ENCODE measurements at regions not wholly inside any gene's neighbourhood (a gene's known extent, or its start where the extent isn't known, plus 50 kb on each side); places are given as distances from the start of the nearest gene placed in this dataset.

- H3K79me2 ChIP-seq (ENCODE audit: control insufficient read depth, insufficient read depth, low read length) = no peaks in the 10 kb centered on the region
- H3K4me1 ChIP-seq (ENCODE audit: control insufficient read depth, extremely low read depth, insufficient read depth, low read length) = no peaks in the 10 kb centered on the region
- no peak overlapping the region for H3K4me2 ChIP-seq (ENCODE audit: insufficient read depth, low read length)
- no TSS peak for BruUV-seq (replicated peaks)
- intact Hi-C loops (cut with micrococcal nuclease) = no loop called here
- no peak for TF ChIP-seq FOS (IDR thresholded peaks at IDR 0.05; ENCODE audit: borderline replicate concordance, insufficient read depth, low read length)
- no peak for TF ChIP-seq JUN (IDR thresholded peaks at IDR 0.05; ENCODE audit: borderline replicate concordance, insufficient read depth, insufficient read length, low read depth)
- TF ChIP-seq GATA2 (IDR thresholded peaks at IDR 0.05; ENCODE audit: insufficient read depth, insufficient read length, low read depth, low read length) = no peak
- TF ChIP-seq MYC (IDR thresholded peaks at IDR 0.05; ENCODE audit: low read depth, low read length) = no peak
- TF ChIP-seq POLR2AphosphoS5 (IDR thresholded peaks at IDR 0.05; ENCODE audit: insufficient read depth, low read depth, low read length) = no peak
- TF ChIP-seq MAX (IDR thresholded peaks at IDR 0.05; ENCODE audit: insufficient read depth, insufficient read length) = no peak
- no peak for TF ChIP-seq EZH2 (IDR thresholded peaks at IDR 0.05; ENCODE audit: borderline replicate concordance, low read depth, low read length, severe bottlenecking)
- TF ChIP-seq POLR2A (IDR thresholded peaks at IDR 0.05; ENCODE audit: low read depth, low read length) = no peak
- TF ChIP-seq CTCF (IDR thresholded peaks at IDR 0.05; ENCODE audit: extremely low read depth in 1 of 2, insufficient read depth in 1 of 2, low read depth in 1 of 2, low read length in 2 of 2) = no peak
- H3K9me3 ChIP-seq (replicated peaks; ENCODE audit: control insufficient read depth, insufficient read depth, low read length) = no peaks in the 10 kb centered on the region
- no peaks in the 10 kb centered on the region for H3K9me1 ChIP-seq (replicated peaks; ENCODE audit: control insufficient read depth, extremely low read depth, insufficient read depth, low read length)
- FAIRE-seq (no peak), DNase-seq (ENCODE audit: low read depth, low spot score) (no peak)
- CTCF ChIA-PET = no interaction called here
- no peak overlapping the region for H2AFZ ChIP-seq (ENCODE audit: low read depth, low read length)
- POLR2A ChIA-PET = no interaction called here
- H3K27me3 ChIP-seq (ENCODE audit: control insufficient read depth in 2 of 2, insufficient read depth in 2 of 2, low read length in 2 of 2) = no peaks in the 10 kb centered on the region
- no peaks in the 10 kb centered on the region for H3K36me3 ChIP-seq (ENCODE audit: control insufficient read depth in 2 of 2, extremely low read depth in 1 of 2, insufficient read depth in 2 of 2, low read length in 2 of 2)
- dilution Hi-C loops (cut with MboI; ENCODE audit: extremely low pct_ligation_motif_present, low sequenced_read_pairs) = no loop called here
- H3K9ac ChIP-seq (replicated peaks; ENCODE audit: extremely low read depth, insufficient read depth, low read length) = no peak overlapping the region
- no peak overlapping the region for H3K4me3 ChIP-seq (replicated peaks in 1 of 3; ENCODE audit: insufficient read depth in 1 of 3, low read depth in 1 of 3, low read length in 3 of 3)
- no peaks in the 10 kb centered on the region for H4K20me1 ChIP-seq (replicated peaks; ENCODE audit: control insufficient read depth, extremely low read depth, insufficient read depth, low read length)
- H3K27ac ChIP-seq (ENCODE audit: insufficient read depth, low read depth, low read length) = no peak overlapping the region
These were observed 1173.0 kb upstream of the CNTN5 start for GRCh38 chr11:97847730-97848129.

Data from endothelial cell of umbilical vein (primary cell).